ENCODE measurements at regions not wholly inside any gene's neighbourhood (a gene's known extent, or its start where the extent isn't known, plus 50 kb on each side); places are given as distances from the start of the nearest gene placed in this dataset.

DNA sequence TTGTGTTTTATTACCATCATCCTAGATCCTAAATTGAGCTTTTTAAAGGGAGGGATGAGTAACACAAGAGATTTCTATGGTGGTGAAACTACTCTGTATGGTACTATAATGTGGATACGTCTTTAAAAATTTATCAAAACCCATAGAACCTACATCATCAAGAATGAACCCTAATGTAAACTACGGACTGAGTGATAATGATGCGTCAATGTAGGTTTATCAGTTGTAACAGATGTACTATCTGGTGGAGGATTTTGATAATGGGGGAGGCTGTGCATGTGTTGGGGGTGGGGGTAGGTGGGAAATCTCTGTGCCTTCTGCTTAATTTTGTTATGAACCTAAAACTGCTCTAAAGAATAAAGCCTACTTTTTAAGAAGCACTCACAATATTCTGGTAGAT lies 724.1 kb upstream of the SOX9 start:
- DNase-seq (ENCODE audit: low spot score) = no peak

DNA sequence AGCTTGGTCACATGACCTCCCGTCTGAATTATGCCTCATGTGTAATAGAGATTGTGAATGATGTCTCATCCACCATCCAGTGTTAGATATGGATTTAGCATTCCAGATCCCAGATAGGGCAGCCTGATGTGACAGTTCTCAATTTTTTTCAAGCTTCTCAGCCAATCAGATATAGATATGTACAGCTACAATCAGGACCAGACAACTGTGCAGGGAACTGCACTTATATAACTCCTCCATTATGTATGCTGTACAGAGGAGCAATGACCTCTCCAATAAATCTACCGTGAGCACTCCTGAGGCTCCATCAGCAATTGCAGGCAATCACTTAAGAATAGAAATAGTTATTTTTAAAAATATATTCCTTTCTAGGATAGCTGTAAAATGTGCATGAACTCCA lies 722.8 kb upstream of the SOX9 start:
- DNase-seq (ENCODE audit: low spot score) = no peak

DNA sequence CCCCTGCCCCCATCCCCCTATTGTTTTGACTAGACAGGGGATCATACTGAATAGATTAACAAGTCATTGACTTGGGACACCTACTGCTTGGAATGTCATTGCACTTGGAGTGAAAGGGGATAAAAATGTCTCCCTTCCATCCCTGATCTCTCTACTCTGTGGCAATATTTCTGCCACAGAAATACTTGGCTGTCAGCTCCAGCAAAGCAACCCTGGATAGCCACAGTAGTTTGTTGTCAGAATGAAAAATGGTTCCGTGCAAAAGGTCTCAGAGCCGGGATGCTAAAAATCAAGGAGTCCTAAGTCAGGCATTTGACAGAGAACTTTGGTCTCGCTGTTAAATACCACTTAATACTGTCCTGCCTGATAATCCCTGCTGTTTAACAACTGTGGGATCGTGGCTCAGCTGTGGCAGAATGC lies 722.0 kb upstream of the SOX9 start:
- no peak for DNase-seq (ENCODE audit: low spot score)

DNA sequence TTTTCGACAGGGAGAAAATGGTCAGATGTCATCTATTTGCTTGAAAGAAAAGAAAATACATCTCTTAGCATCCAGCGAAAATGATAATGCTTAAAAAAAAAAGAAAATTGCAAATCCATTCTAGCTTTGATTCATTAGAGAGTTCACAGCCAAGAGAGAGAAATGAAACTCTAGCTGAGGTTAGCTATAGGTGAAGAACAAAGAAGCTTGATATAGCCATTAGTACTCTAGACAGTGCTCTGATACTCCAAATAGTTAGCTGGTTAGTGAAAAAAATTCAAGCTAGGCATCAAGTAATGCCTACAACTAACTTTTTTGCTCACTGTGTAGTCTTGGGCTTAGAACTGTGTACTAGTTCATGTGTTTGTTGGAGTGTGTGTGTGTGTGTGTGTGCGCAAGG lies 721.6 kb upstream of the SOX9 start:
- DNase-seq (ENCODE audit: low spot score) = no peak

DNA sequence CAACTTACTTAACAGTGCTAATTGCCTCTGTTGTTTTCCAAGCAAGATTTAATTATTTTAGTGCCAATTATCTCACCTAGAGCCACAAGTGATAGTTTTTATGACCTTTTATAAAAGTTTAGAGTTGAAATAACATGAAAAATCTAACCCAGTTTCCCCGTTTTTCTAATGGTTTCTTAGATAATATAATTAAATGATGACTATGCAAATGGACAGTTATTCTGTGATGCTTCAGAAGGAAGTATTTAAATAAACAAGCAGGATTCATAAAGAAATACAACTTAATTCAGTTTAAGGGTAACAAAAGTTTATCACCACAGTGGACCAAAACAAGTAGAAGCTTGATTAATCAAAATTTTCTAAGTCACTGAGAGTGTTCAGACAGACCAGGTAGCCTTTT lies 721.2 kb upstream of the SOX9 start:
- no peak for DNase-seq (ENCODE audit: low spot score)

DNA sequence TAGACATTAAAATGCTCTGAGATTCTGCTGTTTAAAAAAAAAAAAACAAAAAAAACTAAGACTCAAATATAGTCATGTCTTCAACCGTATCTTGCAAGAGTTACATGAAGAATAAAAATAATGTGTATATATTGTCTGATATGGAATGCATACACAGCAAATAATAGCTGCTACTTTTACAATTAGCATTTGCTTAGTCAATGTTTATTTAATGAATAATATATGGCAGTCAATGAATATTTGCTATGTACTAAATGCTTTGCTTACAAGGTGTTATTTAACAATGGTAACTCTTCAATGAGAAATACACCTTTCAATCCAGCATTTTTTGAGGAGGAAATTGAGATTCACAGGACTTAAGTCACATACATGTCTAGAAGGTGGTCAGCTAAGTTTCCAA lies 718.8 kb upstream of the SOX9 start:
- DNase-seq (ENCODE audit: low spot score) = no peak

DNA sequence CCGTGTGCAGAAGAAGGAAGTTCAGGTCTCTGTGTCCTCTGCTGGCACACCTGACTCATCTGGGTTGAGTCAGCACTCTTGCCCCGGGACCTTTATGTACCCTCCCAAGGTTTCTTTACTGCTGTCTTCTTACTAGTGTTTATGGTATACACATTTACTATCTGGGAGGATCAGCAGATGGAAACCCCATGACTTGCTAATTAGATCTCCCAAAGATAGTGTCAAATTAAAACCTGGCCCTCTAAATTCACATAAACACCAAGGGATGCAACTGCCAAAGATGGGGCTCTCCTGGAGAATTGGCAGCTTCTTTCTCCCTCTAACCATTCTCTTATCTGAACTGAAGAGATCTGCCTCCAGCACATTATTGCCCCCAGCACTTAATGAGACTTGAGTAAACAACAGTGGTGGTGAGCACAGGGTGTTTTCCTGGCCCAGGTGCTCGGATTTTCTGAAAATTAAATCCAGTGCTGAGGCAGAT lies 718.1 kb upstream of the SOX9 start:
- DNase-seq (ENCODE audit: low spot score) = no peak

DNA sequence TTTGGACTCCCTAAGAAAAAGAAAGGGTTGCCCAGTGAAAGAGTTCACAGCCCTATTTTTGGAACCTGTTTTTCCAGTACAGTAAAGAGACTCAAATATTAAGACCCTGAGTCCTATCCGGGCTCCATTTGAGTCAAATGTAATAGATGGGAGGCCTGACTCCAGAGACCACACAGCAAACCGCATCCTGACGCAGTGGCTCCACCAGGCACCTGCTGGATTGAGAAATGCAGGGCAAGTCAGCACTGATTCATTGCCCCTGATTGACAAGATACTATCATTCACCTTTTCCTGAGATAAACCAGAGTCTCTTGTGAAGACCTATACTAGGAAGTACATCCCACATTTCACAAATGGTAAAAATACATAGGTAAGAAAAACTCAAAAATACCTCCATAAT lies 715.7 kb upstream of the SOX9 start:
- no peak for DNase-seq (ENCODE audit: low spot score)

DNA sequence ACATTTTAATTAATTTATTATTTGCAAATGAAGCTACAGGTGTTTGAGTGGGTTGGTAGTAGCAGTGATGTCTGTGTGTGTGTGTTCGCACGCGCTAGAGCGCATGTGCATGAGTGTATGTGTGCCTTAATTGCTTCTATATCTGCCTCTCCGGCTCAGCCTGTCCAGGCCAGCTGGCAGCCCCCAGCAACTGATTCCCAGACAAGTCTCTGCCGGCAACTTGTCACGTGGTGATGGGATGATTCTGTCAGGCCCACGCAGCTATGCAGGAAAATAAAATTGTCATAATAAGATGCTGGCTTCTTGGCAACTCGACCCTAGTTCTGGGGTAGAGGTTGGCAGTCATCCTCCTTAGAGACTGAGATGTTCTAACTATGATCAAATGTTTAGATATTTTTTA lies 712.8 kb upstream of the SOX9 start:
- DNase-seq (ENCODE audit: low spot score) = no peak

DNA sequence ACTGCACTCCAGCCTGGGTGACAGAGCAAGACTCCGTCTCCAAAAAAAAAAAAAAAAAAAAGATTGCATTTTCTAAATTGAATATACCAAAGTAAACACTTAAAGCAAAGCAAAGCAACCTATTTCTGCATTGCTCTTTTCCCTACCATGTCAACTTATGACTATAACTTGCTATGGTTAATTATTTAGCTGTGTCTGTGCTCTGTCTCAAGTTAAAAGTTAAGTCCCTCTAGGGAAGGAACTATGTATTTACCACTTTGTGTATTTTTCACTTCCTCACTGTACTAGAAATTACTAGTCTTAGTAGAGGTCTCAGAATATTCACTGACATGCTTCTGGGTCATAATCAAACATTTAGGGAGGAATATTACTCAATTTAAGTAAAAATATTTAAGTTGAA lies 711.7 kb upstream of the SOX9 start:
- no peak for DNase-seq (ENCODE audit: low spot score)

DNA sequence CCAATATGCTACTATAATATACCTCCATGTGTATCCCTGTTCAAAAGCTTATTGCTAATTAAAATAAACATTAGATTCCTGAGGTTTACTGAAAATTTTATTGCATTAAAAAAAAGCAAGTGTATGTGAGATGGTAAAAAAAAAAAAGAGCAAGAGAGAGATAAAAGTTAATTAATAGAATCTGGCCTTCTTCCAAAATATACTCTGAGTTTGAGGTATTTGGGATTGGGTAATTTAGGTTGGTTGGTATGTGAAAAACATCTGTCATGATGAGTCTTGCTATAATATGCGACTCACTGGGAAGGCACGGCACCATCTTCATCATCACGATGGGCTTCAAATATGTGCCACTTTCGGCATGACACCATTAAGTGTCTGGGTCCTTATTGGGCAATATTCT lies 711.1 kb upstream of the SOX9 start:
- no peak for DNase-seq (ENCODE audit: low spot score)

DNA sequence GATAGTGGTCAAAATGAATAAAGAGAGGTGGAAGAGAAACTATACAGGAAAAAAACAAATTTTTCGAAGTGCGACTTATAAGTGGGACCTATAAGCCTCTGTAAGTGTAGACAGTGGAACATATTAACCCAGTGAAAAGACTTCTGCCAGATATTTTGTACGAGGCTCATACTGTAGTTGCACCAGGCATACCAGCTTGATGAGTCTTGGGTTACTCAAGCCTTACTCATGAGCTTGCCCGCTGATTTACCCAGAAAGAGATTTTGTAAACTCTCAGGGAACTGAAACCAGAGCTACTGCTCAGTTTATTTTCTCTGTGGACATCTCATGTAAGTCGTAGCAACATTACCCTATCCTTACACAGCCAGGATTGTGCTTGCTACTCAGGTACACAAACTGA lies 708.0 kb upstream of the SOX9 start:
- DNase-seq (ENCODE audit: low spot score) = no peak

DNA sequence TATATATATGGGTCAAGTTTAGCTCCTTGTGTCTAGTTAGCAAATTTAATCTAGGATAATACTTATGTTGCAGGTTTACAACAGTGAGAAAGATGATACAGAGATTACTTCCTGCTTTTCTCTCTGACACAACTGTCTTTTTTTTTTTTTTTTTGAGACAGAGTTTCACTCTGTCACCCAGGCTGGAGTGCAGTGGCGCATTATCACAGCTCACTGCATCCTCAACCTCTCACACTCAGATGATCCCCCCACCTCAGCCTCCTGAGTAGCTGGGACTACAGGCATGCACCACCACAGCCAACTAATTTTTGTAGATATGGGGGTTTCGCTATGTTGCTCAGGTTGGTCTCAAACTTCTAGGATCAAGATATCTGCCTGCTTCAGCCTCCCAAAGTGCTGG lies 706.9 kb upstream of the SOX9 start:
- DNase-seq (ENCODE audit: low spot score) = no peak

DNA sequence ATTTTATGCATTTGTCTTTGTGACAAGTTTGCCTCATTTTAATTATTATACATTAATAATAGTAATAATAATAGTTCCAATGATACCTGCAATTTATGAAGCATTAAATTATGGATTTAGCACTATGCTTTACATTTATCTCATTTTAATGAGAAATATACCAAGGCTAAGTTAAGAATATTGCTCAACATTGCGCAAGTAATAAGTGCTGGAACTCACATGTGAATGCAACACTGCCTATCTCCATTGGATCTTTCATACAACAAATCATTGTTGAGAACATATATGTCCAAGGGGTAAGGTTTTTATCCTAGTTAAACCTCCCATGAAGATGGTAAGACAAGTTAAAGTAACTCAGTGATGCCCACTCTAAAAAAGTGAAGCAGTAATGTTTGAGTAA lies 703.7 kb upstream of the SOX9 start:
- no peak for DNase-seq (ENCODE audit: low spot score)

DNA sequence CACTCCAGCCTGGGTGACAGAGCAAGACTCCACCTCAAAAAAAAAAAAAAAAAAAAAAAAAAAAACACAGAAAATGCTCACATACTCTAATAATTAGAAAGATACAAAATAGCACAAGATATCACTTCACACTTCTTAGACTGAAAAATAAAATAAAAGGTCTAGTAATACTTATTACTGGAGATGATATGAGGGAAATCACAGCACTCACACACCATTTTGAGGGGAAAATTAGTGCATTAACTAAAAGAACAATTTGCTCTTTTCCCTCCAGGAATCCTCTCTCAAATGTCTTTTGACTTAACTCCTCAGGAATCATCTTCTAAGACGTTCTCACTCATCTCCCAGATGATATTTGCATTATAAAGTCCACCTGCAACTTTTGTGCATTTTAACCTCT lies 697.9 kb upstream of the SOX9 start:
- no peak for DNase-seq (ENCODE audit: low spot score)

DNA sequence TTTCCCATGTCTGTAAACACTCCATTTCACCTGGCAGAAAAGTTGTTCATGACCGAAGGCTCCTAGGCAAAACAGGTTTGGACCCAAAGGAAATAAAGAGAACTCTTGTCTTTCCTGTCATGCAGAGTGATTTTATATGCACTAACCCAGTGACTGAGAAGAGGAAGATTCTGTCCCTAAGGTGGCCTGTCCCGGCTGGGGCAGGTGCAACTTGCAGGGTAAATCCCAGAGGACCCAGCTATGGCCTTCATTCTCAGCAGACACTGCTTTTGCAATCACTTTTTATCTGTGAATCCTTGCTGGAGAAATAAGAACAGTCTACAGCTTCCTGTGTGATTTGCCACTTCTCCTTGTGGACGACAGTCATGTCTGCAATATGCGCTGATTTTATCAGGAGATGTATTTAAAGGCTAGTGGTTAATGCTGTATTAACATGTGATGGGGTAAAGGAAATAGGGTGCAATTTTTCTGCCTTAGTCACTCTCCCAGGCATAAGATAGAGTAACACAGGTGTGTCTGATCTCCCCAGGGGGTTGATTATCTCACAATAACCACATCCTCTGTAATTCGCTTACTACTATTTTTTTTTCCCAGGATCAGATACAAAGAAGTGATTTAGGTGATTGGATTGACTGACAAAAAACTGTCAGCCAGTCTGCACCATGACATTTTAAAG lies 696.8 kb upstream of the SOX9 start:
- no peak for DNase-seq (ENCODE audit: low spot score)

DNA sequence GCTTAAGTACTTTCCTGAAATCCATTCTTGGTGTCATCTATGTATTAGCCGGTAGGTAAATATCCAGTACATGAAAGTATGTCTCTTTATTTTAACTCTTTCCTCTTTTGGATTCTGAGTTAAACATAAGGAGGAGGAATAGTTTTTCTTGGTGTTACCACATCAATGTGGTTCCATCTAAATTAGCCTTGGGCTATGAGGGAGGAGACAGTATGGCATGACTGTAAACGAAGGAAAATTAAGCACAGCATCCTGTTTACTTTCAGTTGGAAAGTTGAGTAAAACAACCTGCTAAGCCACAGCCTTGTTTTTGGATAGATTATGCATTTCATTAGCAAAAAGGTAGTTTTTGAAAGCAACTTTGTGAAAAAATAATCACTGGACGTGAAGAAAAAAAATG lies 693.0 kb upstream of the SOX9 start:
- DNase-seq (ENCODE audit: low spot score) = no peak

DNA sequence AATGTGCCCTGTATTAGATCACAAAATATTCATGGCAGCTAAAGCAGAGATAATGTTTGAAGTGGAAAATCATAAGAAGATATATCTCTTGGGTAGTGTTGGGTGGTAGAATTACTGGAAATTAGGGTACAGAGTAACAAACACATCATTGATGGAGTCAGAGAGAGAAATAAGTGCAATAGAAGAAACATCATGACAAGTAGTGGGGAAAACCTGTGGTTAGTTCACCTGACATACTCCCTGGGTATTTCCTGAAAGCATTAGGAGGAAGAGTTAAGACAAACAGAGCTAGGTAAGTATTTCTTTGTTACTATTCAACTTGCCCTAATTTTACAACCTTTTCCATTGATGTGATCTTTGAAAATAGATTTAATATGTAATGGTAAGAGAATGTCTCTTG lies 691.9 kb upstream of the SOX9 start:
- no peak for DNase-seq (ENCODE audit: low spot score)

DNA sequence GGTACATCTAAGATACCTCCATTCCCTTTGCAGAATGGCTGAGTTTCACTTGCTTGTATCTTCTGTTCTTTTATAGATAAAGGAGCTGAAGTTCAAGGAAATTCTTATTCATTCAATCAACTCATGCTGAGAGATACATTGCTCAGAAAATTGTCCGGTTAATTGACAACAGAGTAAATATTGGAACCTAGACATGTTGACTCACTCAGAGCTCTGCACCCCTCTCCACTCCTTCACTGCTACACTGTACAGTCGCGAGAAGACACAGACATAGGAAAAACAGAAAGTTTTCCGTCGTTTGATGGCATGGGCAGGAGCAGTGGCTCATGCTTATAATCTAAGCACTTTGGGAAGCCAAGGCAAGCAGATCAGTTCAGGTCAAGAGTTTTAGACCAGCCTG lies 690.5 kb upstream of the SOX9 start:
- DNase-seq (ENCODE audit: low spot score) = no peak

DNA sequence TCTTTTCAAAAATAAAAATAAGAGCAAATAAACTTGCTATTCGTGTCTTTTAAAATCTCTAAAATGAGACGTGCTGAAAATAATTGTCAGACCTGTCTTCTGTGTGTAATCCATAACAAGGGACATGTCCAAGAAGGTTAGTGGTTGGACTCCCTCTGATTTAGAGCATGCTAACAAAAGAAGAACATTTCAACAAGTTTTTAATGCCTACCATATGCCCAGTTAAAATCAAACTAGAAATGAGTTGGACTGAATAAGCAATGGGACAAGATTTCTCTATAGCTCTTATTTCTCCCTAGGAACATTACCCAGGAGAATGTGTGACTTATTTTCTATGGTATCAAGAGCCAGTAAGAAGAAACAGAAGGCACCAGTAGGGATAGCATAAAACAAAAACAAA lies 689.7 kb upstream of the SOX9 start:
- DNase-seq (ENCODE audit: low spot score) = no peak

DNA sequence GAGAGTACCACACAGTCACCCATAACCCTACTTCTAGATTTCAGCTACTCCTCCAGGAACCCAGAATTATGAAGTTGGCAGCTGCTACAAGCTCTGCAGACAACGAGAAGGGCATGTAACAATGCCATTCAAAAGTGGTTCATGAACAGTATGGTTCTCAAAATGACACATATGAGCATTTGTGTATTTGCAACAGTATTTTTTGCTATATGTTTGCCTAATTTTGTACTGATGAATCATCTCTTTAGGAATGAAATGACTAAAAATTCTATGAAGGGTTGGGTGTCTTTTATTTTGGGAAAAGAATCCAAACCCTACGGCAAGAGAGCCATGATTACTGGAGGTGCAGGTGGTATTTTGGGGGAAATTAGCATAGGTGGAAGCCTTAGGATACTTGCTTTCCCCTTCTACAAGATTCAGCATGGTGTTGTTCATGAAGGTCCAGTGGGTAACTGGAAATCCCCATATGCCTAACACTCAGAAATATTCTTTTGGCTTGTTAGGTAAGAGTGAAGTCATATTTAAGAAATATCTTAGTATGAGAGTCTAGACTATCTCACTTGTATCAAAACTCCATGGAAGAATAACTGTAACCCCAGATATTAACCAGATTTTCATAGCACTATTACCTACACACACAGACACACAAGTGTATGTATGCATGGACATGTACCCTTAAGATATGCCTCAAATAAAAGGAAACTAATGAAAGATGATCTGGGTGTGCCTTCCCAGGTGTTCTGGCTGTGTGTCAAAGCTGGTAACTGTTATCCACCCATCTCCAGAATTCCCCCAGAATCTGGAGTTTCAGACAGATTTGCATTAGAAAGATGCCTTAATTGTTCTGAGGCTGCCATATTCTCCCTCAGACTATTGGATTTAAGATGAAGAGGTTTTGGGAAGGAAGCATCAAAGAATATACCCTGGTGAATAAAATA lies 688.2 kb upstream of the SOX9 start:
- no peak for DNase-seq (ENCODE audit: low spot score)

DNA sequence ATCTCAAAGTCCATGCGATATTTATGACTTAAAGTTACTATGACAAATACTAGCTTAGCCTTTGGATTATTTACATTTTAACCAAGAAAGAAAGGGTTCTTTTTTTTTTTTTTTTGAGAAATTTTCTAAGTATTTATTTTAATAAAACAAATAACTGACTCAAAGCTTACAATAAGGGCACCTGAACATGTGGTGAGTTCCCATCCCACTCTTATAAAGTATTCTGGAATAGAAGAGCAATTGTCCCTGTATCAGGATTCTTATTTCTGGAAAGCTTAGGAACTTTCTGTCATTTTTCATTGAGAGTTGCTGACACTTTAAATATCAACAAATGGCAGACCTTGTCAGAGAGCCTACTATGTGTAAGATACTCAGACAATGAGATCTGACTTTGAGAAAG lies 686.1 kb upstream of the SOX9 start:
- DNase-seq (ENCODE audit: low spot score) = no peak

DNA sequence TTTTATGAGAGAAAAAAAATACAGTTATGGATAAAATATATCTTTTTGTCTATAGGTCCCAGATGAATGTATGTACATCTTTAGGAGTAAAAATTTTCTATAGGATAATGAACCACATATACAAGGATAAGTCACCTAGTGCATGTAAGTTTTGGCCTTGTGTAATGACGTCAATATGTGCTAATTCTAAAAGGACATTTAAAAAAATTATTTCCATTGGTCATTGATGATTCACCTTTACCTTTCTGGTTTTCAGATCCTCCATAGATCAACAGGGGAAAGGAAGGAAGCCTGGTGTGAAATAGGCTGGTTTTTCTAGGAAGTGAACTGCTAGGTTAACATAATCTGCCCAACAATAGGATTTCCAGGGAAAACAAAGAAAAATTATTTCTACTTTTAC lies 684.3 kb upstream of the SOX9 start:
- DNase-seq (ENCODE audit: low spot score) = no peak

DNA sequence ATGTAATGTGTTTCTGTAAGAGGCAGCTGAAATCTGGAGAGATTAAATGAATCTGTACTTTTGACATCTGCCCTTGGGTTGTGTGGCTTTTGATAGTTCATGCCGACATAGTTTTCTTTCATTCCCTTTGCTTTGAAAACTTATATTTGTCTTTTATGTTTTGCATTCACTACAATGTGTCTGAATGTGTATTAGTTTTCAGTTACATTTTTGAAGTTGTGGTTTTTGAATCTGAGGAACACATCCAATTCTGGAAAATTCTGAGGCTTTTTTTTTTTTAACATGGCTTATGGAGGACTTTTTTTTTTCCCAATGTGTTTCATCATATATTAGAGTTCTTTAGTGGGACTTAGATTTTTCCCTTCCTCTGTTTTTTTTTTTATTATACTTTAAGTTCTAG lies 683.7 kb upstream of the SOX9 start:
- DNase-seq (ENCODE audit: low spot score) = no peak
